ENCODE measurements at regions not wholly inside any gene's neighbourhood (a gene's known extent, or its start where the extent isn't known, plus 50 kb on each side); places are given as distances from the start of the nearest gene placed in this dataset.
A peak's percentile ranks its signal among the peaks of the same experiment; 100 is the strongest.
"Not testable (repeated sequence)": the region's sequence is repeated elsewhere in the genome, so short reads cannot be mapped to it uniquely, and the experiment has no call there.

DNA sequence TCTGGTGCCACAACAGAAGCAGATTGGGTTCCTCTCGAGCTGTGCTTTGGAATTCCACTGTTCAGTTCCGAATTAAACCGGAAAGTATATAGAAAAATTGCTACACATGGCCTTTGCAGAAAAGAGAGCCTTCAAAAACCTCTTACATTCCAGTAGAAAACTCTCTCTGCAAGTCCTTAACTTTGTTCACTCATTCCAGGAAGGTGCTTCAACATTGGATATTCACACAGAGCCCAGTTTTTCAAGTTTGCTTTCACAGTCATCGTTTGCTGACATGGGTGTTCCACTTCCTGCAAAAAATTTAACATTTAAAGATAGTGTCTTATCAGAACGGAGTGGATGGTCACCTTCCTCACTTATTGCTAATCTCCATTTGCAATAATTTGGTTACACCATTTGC lies 93.7 kb downstream of the PPIAL4C start:
- H3K27me3 Mint-ChIP-seq; H3K9me3 Mint-ChIP-seq (ENCODE audit: low read depth); H3K36me3 Mint-ChIP-seq; H3K27ac Mint-ChIP-seq; H3K4me3 Mint-ChIP-seq; H3K4me1 Mint-ChIP-seq (ENCODE audit: low read depth): not testable (repeated sequence)

DNA sequence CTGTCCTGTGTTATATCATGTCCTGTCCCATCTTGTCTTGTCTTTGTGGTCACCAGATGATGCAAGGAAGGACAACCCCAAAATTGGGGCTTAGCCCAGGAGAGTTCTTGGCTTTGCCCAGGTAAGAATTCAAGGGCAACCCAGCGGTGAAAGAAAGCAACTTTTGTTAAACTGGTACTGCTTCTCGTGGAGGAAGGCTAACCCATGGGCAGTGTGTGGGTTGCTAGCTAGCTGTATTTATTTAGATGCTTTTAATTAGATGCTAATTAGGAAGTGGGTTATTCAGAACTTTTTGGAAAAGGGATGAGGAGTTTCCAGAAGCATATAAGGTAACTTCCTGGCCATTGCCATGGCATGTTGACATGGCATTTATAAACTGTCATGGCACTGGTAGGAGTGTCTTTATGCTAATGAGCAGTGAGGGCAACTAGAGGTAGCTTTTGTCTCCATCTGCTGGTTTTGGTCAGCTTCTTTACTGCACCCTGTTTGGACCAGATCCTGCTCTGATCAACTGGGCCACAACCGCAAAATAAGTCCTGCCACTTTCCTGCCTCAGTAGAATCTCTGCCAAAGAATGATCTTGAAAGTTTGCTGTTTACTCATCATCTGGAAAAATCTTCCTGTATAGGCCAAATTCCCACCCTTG lies 95.8 kb upstream of the FCGR1A start:
- H3K27ac Mint-ChIP-seq; H3K9me3 Mint-ChIP-seq (ENCODE audit: low read depth); H3K4me3 Mint-ChIP-seq; H3K27me3 Mint-ChIP-seq; H3K36me3 Mint-ChIP-seq; H3K4me1 Mint-ChIP-seq (ENCODE audit: low read depth): not testable (repeated sequence)

DNA sequence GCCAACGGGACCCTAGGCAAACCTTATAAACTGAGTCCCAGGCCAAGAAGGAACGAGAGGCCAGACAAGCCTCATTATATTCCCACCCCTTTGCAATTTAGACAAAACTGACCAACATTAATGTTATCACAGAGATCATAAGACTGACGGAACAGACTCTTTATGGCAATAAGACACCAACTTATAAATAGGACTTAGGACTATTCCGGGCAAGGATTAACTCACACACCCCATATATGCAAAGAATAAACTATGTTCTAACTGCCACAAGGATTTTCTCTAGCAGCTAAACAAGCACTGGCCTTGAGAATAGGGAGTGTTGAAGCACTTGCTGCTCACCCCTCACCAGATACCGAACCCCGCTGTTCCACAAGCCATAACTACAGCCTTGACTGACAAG lies 91.1 kb upstream of the FCGR1A start:
- H3K27ac Mint-ChIP-seq; H3K9me3 Mint-ChIP-seq (ENCODE audit: low read depth); H3K27me3 Mint-ChIP-seq; H3K36me3 Mint-ChIP-seq; H3K4me3 Mint-ChIP-seq: not testable (repeated sequence)
- peaks cover 15% of the 10 kb centered on the region for H3K4me1 Mint-ChIP-seq (ENCODE audit: low read depth)

DNA sequence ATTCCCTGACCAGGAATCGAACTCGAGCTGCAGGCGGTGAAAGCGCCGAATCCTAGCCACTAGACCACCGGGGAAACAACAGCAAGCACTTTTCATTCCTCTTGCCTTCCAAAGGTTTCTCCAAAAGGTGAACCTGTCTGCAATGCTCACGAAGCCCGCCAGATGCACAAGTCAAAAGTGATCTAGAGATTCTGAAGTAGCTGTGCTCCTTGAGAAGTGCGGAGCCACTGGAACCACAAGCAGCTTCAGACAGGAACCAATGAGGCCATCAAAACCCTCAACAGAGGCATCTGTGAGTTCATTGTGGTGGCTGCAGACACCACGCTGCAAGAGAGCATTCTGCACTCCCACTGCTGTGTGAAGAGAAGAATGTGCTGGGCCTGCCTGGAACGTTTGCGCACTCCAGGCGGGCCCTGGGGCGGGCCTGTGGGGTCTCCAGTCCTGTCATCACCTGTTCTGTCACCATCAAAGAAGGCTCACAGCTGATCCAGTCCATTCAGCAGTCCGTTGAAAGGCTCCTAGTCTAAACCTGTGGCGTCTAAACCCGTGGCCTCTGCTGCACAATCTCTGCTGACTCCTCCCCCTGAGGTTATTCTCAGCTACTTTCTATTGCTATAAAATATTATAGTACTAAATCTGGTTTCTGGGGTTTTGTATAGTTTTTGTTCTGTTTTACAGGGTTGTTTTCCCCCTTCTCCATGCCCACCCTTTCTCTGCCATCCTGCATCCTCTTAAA lies 89.5 kb upstream of the FCGR1A start:
- H3K4me1 Mint-ChIP-seq (ENCODE audit: low read depth): peaks cover 15% of the 10 kb centered on the region
- H3K9me3 Mint-ChIP-seq (ENCODE audit: low read depth); H3K4me3 Mint-ChIP-seq; H3K36me3 Mint-ChIP-seq; H3K27ac Mint-ChIP-seq; H3K27me3 Mint-ChIP-seq: not testable (repeated sequence)

DNA sequence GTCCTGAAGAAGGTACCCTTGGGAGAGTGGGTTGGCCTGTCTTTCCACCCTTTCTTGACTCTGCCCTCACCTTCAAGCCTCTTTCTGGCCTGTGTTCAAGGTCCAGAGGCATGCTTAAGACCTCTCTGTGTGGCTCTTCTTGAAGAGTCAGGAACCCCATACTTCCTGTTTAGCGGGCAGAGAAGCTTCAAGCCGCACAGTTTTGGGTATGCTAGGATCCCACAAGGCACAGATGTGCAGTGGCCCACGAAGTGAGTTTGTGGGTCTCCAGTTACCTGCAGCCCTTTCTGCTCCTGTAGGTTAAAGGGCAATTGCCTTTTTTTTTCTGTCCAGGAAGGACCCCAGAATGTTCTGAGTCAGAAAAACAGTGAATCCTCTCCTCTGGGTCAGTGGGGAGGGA lies 87.4 kb upstream of the FCGR1A start:
- not testable (repeated sequence) for H3K27me3 Mint-ChIP-seq; H3K9me3 Mint-ChIP-seq (ENCODE audit: low read depth); H3K27ac Mint-ChIP-seq; H3K36me3 Mint-ChIP-seq
- peaks cover 16% of the 10 kb centered on the region for H3K4me1 Mint-ChIP-seq (ENCODE audit: low read depth)
- peak overlapping the region; percentile 38 for H3K4me3 Mint-ChIP-seq

DNA sequence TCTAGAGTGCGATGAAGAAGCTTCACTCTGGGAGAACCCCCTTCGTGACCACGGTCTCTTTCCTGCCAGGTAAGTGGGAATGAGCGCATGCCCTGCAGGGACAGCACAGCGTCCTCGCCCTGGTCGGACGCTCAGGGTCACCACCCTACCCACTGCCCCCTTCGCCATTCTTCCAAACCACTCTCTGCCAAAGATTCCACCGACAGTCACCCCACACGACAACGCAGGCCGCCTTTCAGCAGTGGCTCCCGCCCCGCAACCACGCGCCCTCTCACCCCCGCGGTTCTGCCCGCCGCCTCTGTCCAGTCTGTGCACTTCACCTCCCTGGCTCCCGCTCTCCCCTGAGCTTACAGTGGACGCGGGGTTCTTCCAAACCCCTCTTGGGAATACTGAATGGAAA lies 82.3 kb upstream of the FCGR1A start:
- H3K27ac Mint-ChIP-seq; H3K4me3 Mint-ChIP-seq; H3K9me3 Mint-ChIP-seq (ENCODE audit: low read depth); H3K27me3 Mint-ChIP-seq; H3K4me1 Mint-ChIP-seq (ENCODE audit: low read depth); H3K36me3 Mint-ChIP-seq: not testable (repeated sequence)

DNA sequence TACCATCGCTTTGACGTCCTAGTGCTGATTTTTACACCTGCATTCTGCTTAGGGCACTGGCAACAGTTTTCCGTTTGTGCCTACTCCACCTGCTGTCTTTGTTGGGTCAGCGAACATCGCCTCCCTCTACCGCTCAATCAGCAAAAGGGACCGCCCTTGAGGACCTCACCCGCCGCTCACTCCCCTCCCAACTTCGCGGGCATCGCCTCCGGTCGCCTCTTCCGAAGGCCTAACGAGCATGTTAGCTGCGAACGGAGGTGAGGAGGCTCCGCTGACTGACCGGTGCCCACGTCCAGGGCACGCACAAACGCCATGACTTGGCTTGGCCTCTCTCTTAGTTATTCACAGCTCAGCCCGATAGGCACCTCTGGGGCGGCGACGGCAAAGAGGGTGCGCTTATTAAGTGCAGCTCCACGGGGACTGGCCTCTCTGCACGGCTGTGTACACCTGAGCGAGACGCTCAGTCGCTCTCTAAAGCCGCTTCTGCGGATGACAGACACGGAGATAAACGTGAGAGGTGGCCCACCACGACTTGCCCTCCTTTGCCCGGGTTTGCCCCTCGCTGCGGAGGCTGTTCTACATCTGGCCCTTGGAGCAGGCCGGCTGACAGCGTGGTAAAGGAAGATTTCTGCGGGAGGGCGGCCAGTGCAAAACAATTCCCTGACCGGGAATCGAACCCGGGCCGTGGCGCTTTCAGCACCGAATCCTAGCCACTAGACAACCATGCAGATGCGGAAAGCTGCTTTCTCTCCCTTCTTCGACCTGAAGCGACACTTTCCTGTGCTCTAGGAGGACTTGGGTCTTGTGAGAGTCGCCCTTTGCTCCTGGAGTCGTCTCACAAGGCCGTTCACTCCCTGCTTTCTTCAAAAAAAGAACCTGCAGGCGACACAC lies 81.6 kb upstream of the FCGR1A start:
- not testable (repeated sequence) for H3K36me3 Mint-ChIP-seq; H3K4me3 Mint-ChIP-seq; H3K9me3 Mint-ChIP-seq (ENCODE audit: low read depth); H3K4me1 Mint-ChIP-seq (ENCODE audit: low read depth); H3K27ac Mint-ChIP-seq; H3K27me3 Mint-ChIP-seq

DNA sequence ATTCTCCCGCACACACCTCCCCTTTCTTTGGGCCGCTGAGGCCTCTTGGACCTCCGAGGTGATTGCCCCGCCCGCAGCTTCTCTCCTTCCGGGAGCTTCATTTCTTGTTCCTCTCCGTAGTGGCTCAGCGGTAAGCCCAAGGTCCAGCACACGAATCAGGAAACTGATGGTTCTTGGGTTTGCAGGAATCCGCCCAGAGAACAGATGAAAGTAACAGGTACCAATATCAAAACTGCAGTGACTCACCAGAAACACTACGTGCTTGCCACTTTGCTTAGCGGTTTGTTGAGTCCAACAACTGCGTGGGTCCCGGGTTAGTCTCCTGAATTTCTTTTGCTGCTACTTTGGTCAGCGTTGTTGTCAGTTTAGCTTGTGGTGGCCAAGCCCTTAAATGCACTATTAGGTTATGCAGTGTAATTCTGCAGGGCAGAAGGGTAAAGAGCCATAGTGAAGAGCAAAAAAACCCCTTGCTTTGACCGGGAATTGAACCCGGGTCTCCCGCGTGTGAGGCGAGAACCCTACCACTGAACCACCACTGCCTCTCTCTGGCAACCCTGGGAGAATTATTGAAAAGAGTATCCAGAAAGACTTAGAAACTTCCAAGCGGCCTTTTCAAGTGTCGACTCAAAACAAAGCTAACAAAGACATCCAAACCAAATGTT lies 74.2 kb upstream of the FCGR1A start:
- H3K36me3 Mint-ChIP-seq; H3K9me3 Mint-ChIP-seq (ENCODE audit: low read depth); H3K27me3 Mint-ChIP-seq; H3K4me1 Mint-ChIP-seq (ENCODE audit: low read depth): not testable (repeated sequence)
- H3K4me3 Mint-ChIP-seq: peak overlapping the region; percentile 74
- H3K27ac Mint-ChIP-seq: peak overlapping the region; percentile 97

DNA sequence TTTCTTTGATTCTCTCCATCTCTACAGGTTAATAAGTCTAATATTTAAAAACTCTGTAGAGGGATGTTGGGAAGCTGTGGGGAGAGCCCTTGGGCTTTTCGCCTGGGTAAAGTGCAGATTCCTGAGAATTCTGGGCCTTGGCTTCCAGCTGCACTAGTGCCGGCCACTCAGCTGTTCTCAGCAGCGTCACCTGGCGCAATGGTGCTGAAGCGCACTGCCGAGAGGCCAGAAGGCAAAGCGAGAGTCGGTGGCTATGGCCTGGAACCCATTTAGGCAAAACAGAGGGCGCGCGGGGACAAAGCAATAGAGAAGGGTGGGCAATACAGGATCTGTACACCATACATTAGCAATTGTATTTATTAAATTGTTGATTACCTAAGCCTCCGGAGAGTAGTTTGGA lies 70.8 kb upstream of the FCGR1A start:
- not testable (repeated sequence) for H3K27me3 Mint-ChIP-seq; H3K27ac Mint-ChIP-seq; H3K4me3 Mint-ChIP-seq; H3K4me1 Mint-ChIP-seq (ENCODE audit: low read depth); H3K9me3 Mint-ChIP-seq (ENCODE audit: low read depth); H3K36me3 Mint-ChIP-seq

DNA sequence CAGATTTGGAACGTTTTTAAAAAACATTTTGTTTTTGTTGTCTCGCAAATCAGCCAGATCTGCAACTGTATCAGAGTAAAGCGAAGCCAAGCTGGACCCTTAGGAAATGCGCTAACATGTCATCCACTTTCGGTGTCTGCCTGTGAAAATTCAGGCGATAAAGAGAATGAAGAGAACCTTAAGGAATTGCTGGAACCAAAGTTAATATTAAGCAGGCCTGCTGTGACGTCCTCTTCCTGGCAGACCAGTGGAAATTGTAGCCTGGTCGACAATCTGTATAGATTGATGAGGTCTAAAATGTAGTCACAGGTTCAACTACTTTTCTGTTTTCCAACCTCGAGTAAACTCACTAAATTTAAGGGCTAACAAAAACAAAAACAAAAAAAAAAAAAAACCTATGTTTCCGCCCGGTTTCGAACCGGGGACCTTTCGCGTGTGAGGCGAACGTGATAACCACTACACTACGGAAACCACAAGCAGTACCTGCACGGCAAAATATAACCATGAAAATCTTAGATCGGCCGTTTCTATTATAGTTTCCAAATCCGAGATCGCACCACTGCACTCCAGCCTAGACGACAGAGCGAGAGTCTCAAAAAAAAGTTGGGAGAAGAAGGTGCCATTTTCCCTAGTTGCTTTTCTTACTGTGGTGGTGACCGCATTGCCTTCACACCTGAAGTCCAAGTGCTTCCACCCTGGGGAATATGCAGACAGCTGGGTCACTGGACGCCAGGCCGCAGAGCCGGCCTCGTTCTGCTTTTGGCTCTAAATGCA lies 70.2 kb upstream of the FCGR1A start:
- H3K36me3 Mint-ChIP-seq; H3K27me3 Mint-ChIP-seq; H3K9me3 Mint-ChIP-seq (ENCODE audit: low read depth); H3K4me3 Mint-ChIP-seq; H3K4me1 Mint-ChIP-seq (ENCODE audit: low read depth): not testable (repeated sequence)
- peak overlapping the region; percentile 22 for H3K27ac Mint-ChIP-seq

DNA sequence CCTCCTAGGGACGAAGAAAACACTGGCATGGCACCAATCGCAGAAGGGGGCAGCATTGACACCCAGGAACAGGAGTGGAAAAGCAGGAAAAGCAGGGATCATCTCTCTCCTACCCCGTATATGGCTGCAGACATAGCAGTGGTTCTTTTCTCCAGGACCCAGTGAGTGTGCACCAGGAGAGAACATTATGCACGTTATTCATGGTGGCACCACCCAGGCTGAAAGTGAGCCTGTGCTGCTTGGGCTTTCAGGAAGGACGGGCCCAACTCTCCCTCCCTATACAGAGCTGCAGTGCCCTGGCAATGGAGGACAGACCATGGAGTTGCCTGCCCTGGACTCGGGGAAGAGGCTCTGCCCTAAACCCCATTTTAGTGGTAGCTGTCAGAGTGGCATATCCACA lies 69.0 kb upstream of the FCGR1A start:
- H3K4me3 Mint-ChIP-seq; H3K36me3 Mint-ChIP-seq; H3K27me3 Mint-ChIP-seq; H3K27ac Mint-ChIP-seq; H3K9me3 Mint-ChIP-seq (ENCODE audit: low read depth); H3K4me1 Mint-ChIP-seq (ENCODE audit: low read depth): not testable (repeated sequence)

DNA sequence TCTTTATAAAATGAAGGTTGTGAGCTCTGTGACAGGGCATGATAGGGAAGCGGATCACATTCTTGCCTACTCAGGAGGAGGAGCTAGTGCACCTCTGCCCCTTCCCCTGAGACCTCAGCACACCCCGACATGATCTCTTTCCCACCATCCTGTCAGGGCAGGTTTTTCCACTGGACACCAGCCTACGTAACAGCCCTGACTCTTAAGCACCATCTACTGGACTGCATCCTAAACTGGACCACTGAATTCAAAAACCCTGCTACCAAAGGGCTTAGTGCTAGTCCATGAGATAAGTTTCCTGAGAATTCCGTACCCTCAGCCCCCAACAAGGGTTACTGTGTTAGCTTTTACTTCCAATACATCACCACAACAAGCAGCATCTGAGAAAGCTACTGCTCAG lies 68.5 kb upstream of the FCGR1A start:
- not testable (repeated sequence) for H3K4me1 Mint-ChIP-seq (ENCODE audit: low read depth); H3K36me3 Mint-ChIP-seq; H3K27ac Mint-ChIP-seq; H3K9me3 Mint-ChIP-seq (ENCODE audit: low read depth); H3K27me3 Mint-ChIP-seq; H3K4me3 Mint-ChIP-seq

DNA sequence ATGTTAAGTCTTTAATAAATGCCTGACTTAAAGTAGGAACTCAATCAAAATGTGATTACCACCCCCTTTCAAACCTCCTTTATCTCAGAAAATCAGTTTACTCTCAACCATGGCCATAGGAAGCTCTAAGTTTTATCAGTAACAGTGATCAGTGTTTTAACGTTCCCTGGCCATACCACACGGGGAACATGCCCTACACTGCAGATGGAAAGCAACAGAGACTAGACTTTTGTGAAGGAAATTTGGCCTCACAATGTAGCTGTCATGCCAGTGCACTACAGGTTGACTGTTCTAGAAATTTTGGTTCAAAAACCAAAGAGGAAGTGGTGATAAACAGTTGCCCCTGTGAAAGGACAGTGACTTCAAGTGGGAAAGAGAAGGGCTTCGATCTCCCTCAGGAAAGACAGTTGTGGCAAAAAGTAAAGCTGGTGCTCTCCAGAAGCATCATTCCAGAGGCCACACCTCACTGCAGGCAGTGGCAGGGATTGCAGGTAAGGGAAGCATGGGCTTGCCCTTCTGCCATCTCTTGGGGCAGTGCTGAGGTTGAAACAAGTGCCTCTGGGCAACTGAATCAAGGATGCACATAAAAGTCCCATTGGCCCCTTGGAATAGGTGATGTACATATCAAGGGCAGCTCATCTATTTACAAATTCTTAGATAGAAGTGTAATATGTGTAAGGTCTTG lies 57.7 kb upstream of the FCGR1A start:
- H3K27me3 Mint-ChIP-seq; H3K36me3 Mint-ChIP-seq; H3K27ac Mint-ChIP-seq; H3K4me3 Mint-ChIP-seq; H3K9me3 Mint-ChIP-seq (ENCODE audit: low read depth); H3K4me1 Mint-ChIP-seq (ENCODE audit: low read depth): not testable (repeated sequence)

DNA sequence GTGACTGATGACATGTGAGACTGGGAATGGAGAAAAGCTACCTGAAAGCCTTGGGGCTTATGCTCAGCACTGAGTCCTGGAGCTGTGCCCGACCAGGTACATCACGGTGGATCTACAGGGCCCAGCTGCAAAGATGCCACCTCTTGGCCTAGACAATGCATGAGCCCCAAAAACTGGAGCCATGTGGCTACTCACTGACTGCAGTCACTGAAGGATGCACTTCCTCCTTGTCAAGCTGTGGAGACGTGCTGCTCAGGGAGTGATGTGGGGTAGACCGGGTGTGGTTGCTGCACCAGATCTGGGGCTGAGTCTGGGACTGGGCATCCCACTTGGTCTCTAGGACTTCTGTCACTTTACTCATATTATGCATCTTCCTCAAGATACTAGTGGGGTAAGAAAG lies 55.8 kb upstream of the FCGR1A start:
- not testable (repeated sequence) for H3K27ac Mint-ChIP-seq, H3K27me3 Mint-ChIP-seq

More for the DNA sequence above, 55.8 kb upstream of the FCGR1A start:
- H3K36me3 Mint-ChIP-seq; H3K4me1 Mint-ChIP-seq (ENCODE audit: low read depth); H3K4me3 Mint-ChIP-seq; H3K9me3 Mint-ChIP-seq (ENCODE audit: low read depth): not testable (repeated sequence)

All from activated naive CD8-positive, alpha-beta T cell (primary cell).